EL (cell line): ENCODE measurements at regions not wholly inside any gene's neighbourhood (a gene's known extent, or its start where the extent isn't known, plus 50 kb on each side); places are given as distances from the start of the nearest gene placed in this dataset.

Source experiments
- DNase-seq: peaks from one replicate; pipeline ENCODE4 v3.0.0-alpha.2; 2016

GRCh38 chr2:150887926-150888325 is 373.7 kb downstream of the RBM43 start:
- no peak for DNase-seq

GRCh38 chr2:150885774-150886386 is 375.8 kb downstream of the RBM43 start:
- DNase-seq = no peak

- no peak for DNase-seq
Measured at GRCh38 chr2:150885236-150885635, 376.4 kb downstream of the RBM43 start.

GRCh38 chr2:150883613-150883895 is 378.1 kb downstream of the RBM43 start:
- no peak for DNase-seq

GRCh38 chr2:150882751-150883612 is 378.7 kb downstream of the RBM43 start:
- DNase-seq = no peak

- DNase-seq = no peak
Measured at GRCh38 chr2:150880986-150881385, 380.7 kb downstream of the RBM43 start.

GRCh38 chr2:150878356-150878755 is 383.3 kb downstream of the RBM43 start:
- peak; percentile 60 for DNase-seq

- no peak for DNase-seq
Measured at GRCh38 chr2:150876251-150876950, 385.3 kb downstream of the RBM43 start.

- no peak for DNase-seq
Measured at GRCh38 chr2:150873396-150873772, 385.9 kb upstream of the RND3 start.

GRCh38 chr2:150872756-150873395 is 385.4 kb upstream of the RND3 start:
- no peak for DNase-seq

- peak; percentile 41 for DNase-seq
Measured at GRCh38 chr2:150866431-150866830, 379.0 kb upstream of the RND3 start.

- no peak for DNase-seq
Measured at GRCh38 chr2:150863691-150864090, 376.2 kb upstream of the RND3 start.

GRCh38 chr2:150860301-150860700 is 372.8 kb upstream of the RND3 start:
- DNase-seq = no peak

GRCh38 chr2:150859877-150860276 is 372.4 kb upstream of the RND3 start:
- DNase-seq = no peak

- DNase-seq = no peak
Measured at GRCh38 chr2:150859162-150859561, 371.7 kb upstream of the RND3 start.

- no peak for DNase-seq
Measured at GRCh38 chr2:150858382-150858781, 370.9 kb upstream of the RND3 start.

- DNase-seq = no peak
Measured at GRCh38 chr2:150856596-150857281, 369.3 kb upstream of the RND3 start.

GRCh38 chr2:150853263-150853662 is 365.8 kb upstream of the RND3 start:
- DNase-seq = no peak

GRCh38 chr2:150850641-150851040 is 363.2 kb upstream of the RND3 start:
- DNase-seq = no peak

- DNase-seq = no peak
Measured at GRCh38 chr2:150847578-150847977, 360.1 kb upstream of the RND3 start.

- no peak for DNase-seq
Measured at GRCh38 chr2:150846691-150847090, 359.2 kb upstream of the RND3 start.

GRCh38 chr2:150832686-150833085 is 345.2 kb upstream of the RND3 start:
- no peak for DNase-seq

GRCh38 chr2:150824118-150824517 is 336.7 kb upstream of the RND3 start:
- no peak for DNase-seq
